ENCODE measurements at regions not wholly inside any gene's neighbourhood (a gene's known extent, or its start where the extent isn't known, plus 50 kb on each side); places are given as distances from the start of the nearest gene placed in this dataset.

- no peak for DNase-seq (ENCODE audit: low read depth)
- TF ChIP-seq CTCF (IDR thresholded peaks at IDR 0.05; ENCODE audit: insufficient read depth, low read depth, low read length, missing control alignments), result no peak
- H3K4me3 ChIP-seq (ENCODE audit: low read depth, low read length), result no peak overlapping the region
Observed at GRCh38 chr12:89264837-89265236, 87.5 kb downstream of the DUSP6 start.

- no peak for TF ChIP-seq CTCF (IDR thresholded peaks at IDR 0.05; ENCODE audit: insufficient read depth, low read depth, low read length, missing control alignments)
- no peak overlapping the region for H3K4me3 ChIP-seq (ENCODE audit: low read depth, low read length)
- DNase-seq (ENCODE audit: low read depth), result no peak
Observed at GRCh38 chr12:89263900-89264299, 88.4 kb downstream of the DUSP6 start.

- DNase-seq (ENCODE audit: low read depth), result no peak
- H3K4me3 ChIP-seq (ENCODE audit: low read depth, low read length), result no peak overlapping the region
- no peak for TF ChIP-seq CTCF (IDR thresholded peaks at IDR 0.05; ENCODE audit: insufficient read depth, low read depth, low read length, missing control alignments)
Observed at GRCh38 chr12:89262855-89263552, 89.3 kb downstream of the DUSP6 start.

- H3K4me3 ChIP-seq (ENCODE audit: low read depth, low read length), result no peak overlapping the region
- no peak for TF ChIP-seq CTCF (IDR thresholded peaks at IDR 0.05; ENCODE audit: insufficient read depth, low read depth, low read length, missing control alignments)
- no peak for DNase-seq (ENCODE audit: low read depth)
Observed at GRCh38 chr12:89261982-89262381, 90.3 kb downstream of the DUSP6 start.

- TF ChIP-seq CTCF (IDR thresholded peaks at IDR 0.05; ENCODE audit: insufficient read depth, low read depth, low read length, missing control alignments), result no peak
- no peak overlapping the region for H3K4me3 ChIP-seq (ENCODE audit: low read depth, low read length)
- DNase-seq (ENCODE audit: low read depth), result no peak
Observed at GRCh38 chr12:89260841-89261637, 91.3 kb downstream of the DUSP6 start.

GRCh38 chr12:89259821-89260220 lies 92.5 kb downstream of the DUSP6 start:
- no peak for TF ChIP-seq CTCF (IDR thresholded peaks at IDR 0.05; ENCODE audit: insufficient read depth, low read depth, low read length, missing control alignments)
- no peak overlapping the region for H3K4me3 ChIP-seq (ENCODE audit: low read depth, low read length)
- no peak for DNase-seq (ENCODE audit: low read depth)

Data from GM12865 (cell line).